ENCODE measurements at regions not wholly inside any gene's neighbourhood (a gene's known extent, or its start where the extent isn't known, plus 50 kb on each side); places are given as distances from the start of the nearest gene placed in this dataset.

DNA sequence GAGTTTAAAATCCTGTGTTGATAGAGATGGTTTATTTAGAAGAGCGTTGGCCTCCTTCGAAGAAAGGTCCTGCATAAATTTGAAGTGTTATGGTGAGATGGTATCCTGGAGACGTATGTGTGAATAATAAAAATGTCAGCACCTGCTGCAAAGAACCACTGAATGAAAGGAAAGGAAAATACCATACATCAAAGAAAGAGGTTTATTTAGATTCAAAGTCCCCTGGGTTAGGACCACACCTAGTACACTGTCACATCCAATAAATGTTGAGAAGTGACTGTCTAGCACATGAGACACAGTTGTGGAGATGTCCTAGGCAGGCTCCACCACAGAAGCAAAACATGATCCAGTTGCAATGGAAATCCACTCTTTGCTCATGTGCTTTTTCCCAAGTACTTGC is 214.7 kb downstream of the PAX1 start:
- FAIRE-seq (no peak), DNase-seq (ENCODE audit: extremely low read depth in 1 of 4, low spot score in 3 of 4) (no peak), ATAC-seq (no peak)
- no TSS peak for BruUV-seq (replicated peaks)
- Histone ChIP-seq H3K36me3 (ENCODE audit: control insufficient read depth, insufficient read depth, low read length) (no peaks in the 10 kb centered on the region), H3K27me3 (ENCODE audit: control insufficient read depth in 2 of 2, insufficient read depth in 2 of 2, low read length in 2 of 2) (no peaks in the 10 kb centered on the region), H4K20me1 (replicated peaks; ENCODE audit: control insufficient read depth, insufficient read depth, low read length) (no peaks in the 10 kb centered on the region), H3K4me3 (no peak overlapping the region), H3K9ac (ENCODE audit: insufficient read depth in 1 of 2, low read depth in 2 of 2, low read length in 2 of 2) (no peak overlapping the region), H3K9me1 (ENCODE audit: control insufficient read depth, insufficient read depth, low read length) (no peaks in the 10 kb centered on the region), H3K4me2 (ENCODE audit: insufficient read depth, low read length) (no peak overlapping the region), H3K9me3 (replicated peaks; ENCODE audit: control insufficient read depth, insufficient read depth, low read depth, low read length) (no peaks in the 10 kb centered on the region), H3K27ac (ENCODE audit: extremely low read depth, low read depth, low read length) (no peak overlapping the region), H2AFZ (ENCODE audit: low read depth, low read length) (no peak overlapping the region), H3K4me1 (replicated peaks in 1 of 2; ENCODE audit: control insufficient read depth in 2 of 2, insufficient read depth in 2 of 2, low read length in 2 of 2) (no peaks in the 10 kb centered on the region), H3K79me2 (ENCODE audit: control insufficient read depth, insufficient read depth, low read length) (no peaks in the 10 kb centered on the region)
- intact Hi-C loops (cut with micrococcal nuclease), result no loop called here
- WGBS (ENCODE audit: insufficient coverage, low coverage, missing lambda C conversion rate), result 0% methylated on average over 3 of the region's 3 CpGs
- POLR2A ChIA-PET, result interaction anchor here (0.6 kb wide), 1 partner anchor 11 kb away, joined by 3 read pairs; no protein-coding TSS in a partner anchor
- CTCF ChIA-PET (ENCODE audit: low intra/inter-chr PET ratio), result no interaction called here
- in situ Hi-C loops (cut with MboI), result no loop called here
- TF ChIP-seq IRF1 (CRISPR knock-in tag; IDR thresholded peaks at IDR 0.05; ENCODE audit: borderline replicate concordance) (no peak), FOXM1 (IDR thresholded peaks at IDR 0.05; ENCODE audit: low read depth) (no peak), FOXM1 (CRISPR knock-in tag; IDR thresholded peaks at IDR 0.05; ENCODE audit: low read depth) (no peak), SMAD2 (IDR thresholded peaks at IDR 0.05; ENCODE audit: low read depth, low read length) (no peak), ESRRB (CRISPR knock-in tag; IDR thresholded peaks at IDR 0.05; ENCODE audit: borderline replicate concordance) (no peak), SMARCC2 (IDR thresholded peaks at IDR 0.05; ENCODE audit: low read depth) (no peak), EHMT2 (IDR thresholded peaks at IDR 0.05) (no peak), GABPA (tag; conservative IDR thresholded peaks at IDR 0.05; ENCODE audit: low read depth) (no peak), TAF1 (IDR thresholded peaks at IDR 0.05; ENCODE audit: control insufficient read depth, extremely low read depth, insufficient read depth, low read length, severe bottlenecking) (no peak), HOMEZ (CRISPR knock-in tag; IDR thresholded peaks at IDR 0.05) (no peak), ZNF57 (CRISPR knock-in tag; IDR thresholded peaks at IDR 0.05) (no peak), ZNF584 (CRISPR knock-in tag; IDR thresholded peaks at IDR 0.05; ENCODE audit: low read depth) (no peak), SREBF2 (CRISPR knock-in tag; IDR thresholded peaks at IDR 0.05) (no peak), ZBTB9 (CRISPR knock-in tag; IDR thresholded peaks at IDR 0.05) (no peak), GABPB1 (CRISPR knock-in tag; IDR thresholded peaks at IDR 0.05) (no peak), MAZ (CRISPR knock-in tag; conservative IDR thresholded peaks at IDR 0.05 in 1 of 2, IDR thresholded peaks at IDR 0.05 in 1 of 2) (no peak), POLR2AphosphoS5 (IDR thresholded peaks at IDR 0.05; ENCODE audit: control insufficient read depth, insufficient read depth, low read depth, low read length) (no peak), ZNF830 (CRISPR knock-in tag; IDR thresholded peaks at IDR 0.05) (no peak), CSDE1 (IDR thresholded peaks at IDR 0.05) (no peak)
- TF ChIP-seq, protein P1, sequence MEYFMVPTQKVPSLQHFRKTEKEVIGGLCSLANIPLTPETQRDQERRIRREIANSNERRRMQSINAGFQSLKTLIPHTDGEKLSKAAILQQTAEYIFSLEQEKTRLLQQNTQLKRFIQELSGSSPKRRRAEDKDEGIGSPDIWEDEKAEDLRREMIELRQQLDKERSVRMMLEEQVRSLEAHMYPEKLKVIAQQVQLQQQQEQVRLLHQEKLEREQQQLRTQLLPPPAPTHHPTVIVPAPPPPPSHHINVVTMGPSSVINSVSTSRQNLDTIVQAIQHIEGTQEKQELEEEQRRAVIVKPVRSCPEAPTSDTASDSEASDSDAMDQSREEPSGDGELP (CRISPR knock-in tag; IDR thresholded peaks at IDR 0.05; ENCODE audit: borderline replicate concordance), result no peak

Measured in K562 (cell line).